GM23338 (cell line): ENCODE measurements at regions not wholly inside any gene's neighbourhood (a gene's known extent, or its start where the extent isn't known, plus 50 kb on each side); places are given as distances from the start of the nearest gene placed in this dataset.

Experiments
- CREB1 ChIP-seq: fragments of 250-450 bp; sonication (Bioruptor Pico); IDR thresholded peaks from 2 replicates; pipeline ENCODE4 v1.5.0; 2020; ENCODE audit warnings: low read depth, mild to moderate bottlenecking, moderate library complexity
- CTCF ChIP-seq, 2 experiments: fragments of 200-600 bp in 1 of 2; sonication (generic) in 1 of 2; conservative IDR thresholded peaks; 2 replicates each; pipeline versions ENCODE4 v1.5.1 to v1.6.1; 2016 to 2017; ENCODE audit warnings: antibody characterized with exemption in 2 of 2, low read depth in 2 of 2, mild to moderate bottlenecking in 2 of 2, moderate library complexity in 1 of 2
- EZH2 ChIP-seq: fragments of 200-600 bp; sonication (generic); IDR thresholded peaks from one replicate; pipeline ENCODE4 v1.8.0; 2017; ENCODE audit warnings: antibody characterized with exemption, mild to moderate bottlenecking, low read depth; ENCODE audit not compliant: unreplicated experiment
- EZH2phosphoT487 ChIP-seq: fragments of 200-600 bp; sonication (generic); IDR thresholded peaks from one replicate; pipeline ENCODE4 v1.8.1; 2018; ENCODE audit warnings: antibody characterized with exemption; ENCODE audit not compliant: unreplicated experiment
- JUNB ChIP-seq: IDR thresholded peaks from one replicate; pipeline ENCODE4 v1.6.1; 2016; ENCODE audit warnings: antibody characterized with exemption; ENCODE audit not compliant: unreplicated experiment
- POLR2AphosphoS5 ChIP-seq: IDR thresholded peaks from 2 replicates; pipeline ENCODE4 v1.6.1; 2016; ENCODE audit warnings: antibody characterized with exemption, low read depth
- STAT1 ChIP-seq: IDR thresholded peaks from one replicate; pipeline ENCODE4 v1.6.1; 2016; ENCODE audit warnings: antibody characterized with exemption; ENCODE audit not compliant: unreplicated experiment
- ZNF331 ChIP-seq: fragments of 250-450 bp; sonication (Bioruptor Pico); IDR thresholded peaks from 2 replicates; pipeline ENCODE4 v1.5.0; 2020; ENCODE audit warnings: low read depth, mild to moderate bottlenecking, moderate library complexity
- TF ChIP-seq, protein P1 (sequence below): IDR thresholded peaks from one replicate; pipeline ENCODE4 v1.6.1; 2018; ENCODE audit warnings: antibody characterized with exemption; ENCODE audit not compliant: unreplicated experiment

- TF ChIP-seq CTCF (conservative IDR thresholded peaks at IDR 0.05; ENCODE audit: low read depth in 2 of 2) (no peak), JUNB (no peak), EZH2 (no peak), CREB1 (CRISPR knock-in tag) (no peak), EZH2phosphoT487 (no peak), STAT1 (no peak), POLR2AphosphoS5 (no peak), ZNF331 (CRISPR knock-in tag) (no peak)
- TF ChIP-seq, protein P1, sequence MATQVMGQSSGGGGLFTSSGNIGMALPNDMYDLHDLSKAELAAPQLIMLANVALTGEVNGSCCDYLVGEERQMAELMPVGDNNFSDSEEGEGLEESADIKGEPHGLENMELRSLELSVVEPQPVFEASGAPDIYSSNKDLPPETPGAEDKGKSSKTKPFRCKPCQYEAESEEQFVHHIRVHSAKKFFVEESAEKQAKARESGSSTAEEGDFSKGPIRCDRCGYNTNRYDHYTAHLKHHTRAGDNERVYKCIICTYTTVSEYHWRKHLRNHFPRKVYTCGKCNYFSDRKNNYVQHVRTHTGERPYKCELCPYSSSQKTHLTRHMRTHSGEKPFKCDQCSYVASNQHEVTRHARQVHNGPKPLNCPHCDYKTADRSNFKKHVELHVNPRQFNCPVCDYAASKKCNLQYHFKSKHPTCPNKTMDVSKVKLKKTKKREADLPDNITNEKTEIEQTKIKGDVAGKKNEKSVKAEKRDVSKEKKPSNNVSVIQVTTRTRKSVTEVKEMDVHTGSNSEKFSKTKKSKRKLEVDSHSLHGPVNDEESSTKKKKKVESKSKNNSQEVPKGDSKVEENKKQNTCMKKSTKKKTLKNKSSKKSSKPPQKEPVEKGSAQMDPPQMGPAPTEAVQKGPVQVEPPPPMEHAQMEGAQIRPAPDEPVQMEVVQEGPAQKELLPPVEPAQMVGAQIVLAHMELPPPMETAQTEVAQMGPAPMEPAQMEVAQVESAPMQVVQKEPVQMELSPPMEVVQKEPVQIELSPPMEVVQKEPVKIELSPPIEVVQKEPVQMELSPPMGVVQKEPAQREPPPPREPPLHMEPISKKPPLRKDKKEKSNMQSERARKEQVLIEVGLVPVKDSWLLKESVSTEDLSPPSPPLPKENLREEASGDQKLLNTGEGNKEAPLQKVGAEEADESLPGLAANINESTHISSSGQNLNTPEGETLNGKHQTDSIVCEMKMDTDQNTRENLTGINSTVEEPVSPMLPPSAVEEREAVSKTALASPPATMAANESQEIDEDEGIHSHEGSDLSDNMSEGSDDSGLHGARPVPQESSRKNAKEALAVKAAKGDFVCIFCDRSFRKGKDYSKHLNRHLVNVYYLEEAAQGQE = no peak
These were observed 610.9 kb upstream of the CITED2 start for GRCh38 chr6:139985236-139985815.
